ENCODE measurements at regions not wholly inside any gene's neighbourhood (a gene's known extent, or its start where the extent isn't known, plus 50 kb on each side); places are given as distances from the start of the nearest gene placed in this dataset.

DNA sequence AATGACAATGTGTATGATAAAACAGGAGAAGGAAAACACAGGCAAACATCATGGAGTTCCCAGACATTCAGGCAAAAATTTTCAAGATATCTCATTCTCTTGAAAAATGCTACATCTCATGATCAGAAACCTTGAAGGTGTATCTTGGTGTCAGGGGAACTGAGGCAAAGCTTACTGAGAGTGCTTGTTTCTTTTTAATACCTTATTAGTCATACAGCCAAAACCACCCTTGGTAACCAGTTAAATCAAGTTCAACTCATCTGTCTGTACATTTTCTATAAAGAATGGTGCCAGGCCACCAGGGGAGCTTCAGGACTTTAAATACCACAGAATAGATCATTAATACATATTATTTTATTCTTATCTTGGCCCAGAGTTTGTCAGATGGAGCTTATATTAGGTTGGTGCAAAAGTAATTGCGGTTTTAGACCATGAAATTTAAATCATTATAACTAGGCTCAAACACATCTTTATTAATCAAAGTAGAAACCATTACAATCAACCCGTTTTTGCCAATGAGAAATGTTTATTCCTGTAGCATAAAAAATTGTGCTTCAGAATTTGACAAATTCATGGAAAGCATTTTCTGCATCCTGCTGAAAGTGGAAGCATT, 1036.0 kb downstream of the AMY1C start:
- TF ChIP-seq, protein P1, sequence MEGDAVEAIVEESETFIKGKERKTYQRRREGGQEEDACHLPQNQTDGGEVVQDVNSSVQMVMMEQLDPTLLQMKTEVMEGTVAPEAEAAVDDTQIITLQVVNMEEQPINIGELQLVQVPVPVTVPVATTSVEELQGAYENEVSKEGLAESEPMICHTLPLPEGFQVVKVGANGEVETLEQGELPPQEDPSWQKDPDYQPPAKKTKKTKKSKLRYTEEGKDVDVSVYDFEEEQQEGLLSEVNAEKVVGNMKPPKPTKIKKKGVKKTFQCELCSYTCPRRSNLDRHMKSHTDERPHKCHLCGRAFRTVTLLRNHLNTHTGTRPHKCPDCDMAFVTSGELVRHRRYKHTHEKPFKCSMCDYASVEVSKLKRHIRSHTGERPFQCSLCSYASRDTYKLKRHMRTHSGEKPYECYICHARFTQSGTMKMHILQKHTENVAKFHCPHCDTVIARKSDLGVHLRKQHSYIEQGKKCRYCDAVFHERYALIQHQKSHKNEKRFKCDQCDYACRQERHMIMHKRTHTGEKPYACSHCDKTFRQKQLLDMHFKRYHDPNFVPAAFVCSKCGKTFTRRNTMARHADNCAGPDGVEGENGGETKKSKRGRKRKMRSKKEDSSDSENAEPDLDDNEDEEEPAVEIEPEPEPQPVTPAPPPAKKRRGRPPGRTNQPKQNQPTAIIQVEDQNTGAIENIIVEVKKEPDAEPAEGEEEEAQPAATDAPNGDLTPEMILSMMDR (IDR thresholded peaks at IDR 0.05; ENCODE audit: borderline replicate concordance, control extremely low read depth, extremely low read depth, insufficient read depth, missing control alignments) = no peak
- DNase-seq (ENCODE audit: low spot score) = no peak
- in situ Hi-C loops (cut with MboI; ENCODE audit: low sequenced_read_pairs, unreplicated experiment) = loop anchor here (25.0 kb wide), 1 partner anchor 1002 kb away; no protein-coding TSS in a partner anchor

DNA sequence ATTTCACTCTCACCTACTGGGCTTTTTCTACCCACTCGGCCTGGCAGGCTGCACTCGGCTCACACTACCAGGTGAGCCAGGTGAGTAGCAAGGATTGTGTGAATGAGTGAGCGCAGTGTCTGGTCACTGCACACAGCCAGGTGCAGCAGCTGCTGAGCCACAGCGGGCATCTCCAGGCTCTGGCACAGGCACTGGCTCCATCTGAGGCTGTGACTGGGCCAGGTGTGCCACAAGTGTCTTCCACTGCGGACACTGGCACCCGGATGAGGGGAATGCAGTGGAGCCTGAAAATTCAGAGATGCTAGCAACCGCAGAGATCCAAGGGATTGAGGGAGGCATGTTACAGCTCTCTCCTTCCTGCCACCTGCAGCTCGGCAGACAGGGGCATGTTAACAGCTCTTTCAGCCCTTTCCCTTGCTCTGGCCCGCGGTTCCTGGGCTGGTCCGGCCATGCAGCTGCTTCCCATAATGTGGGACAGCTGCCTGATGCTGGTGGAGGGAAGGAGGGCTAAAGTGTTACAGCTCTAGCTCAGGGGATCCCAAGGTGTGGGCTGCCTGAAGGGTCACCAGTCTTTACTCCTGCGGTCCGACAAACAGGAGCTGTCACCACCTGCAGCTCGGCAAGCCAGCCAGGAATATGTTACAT, 1038.3 kb downstream of the AMY1C start:
- TF ChIP-seq, protein P1 (IDR thresholded peaks at IDR 0.05; ENCODE audit: borderline replicate concordance, control extremely low read depth, extremely low read depth, insufficient read depth, missing control alignments) = no peak
- no peak for DNase-seq (ENCODE audit: low spot score)
- in situ Hi-C loops (cut with MboI; ENCODE audit: low sequenced_read_pairs, unreplicated experiment) = loop anchor here (25.0 kb wide), 1 partner anchor 999 kb away; no protein-coding TSS in a partner anchor

DNA sequence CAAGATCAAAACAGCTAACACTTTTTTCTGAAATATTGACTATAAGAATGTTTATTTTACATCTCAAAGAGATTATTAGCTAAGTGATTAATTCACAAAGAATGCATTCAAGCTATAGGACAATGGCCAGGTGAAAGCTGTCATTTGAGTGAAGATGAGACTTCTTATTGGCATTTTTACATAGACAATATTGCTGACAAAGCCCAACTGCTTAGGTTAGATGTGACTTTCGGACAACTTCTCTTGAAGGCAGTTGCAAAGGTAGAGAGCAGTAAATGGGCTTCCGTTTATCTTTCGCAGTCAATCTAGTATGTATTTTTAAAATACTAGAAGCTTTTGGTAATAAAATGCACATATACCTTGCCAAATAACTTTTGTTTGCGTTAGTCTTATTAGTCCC, 1041.3 kb downstream of the AMY1C start:
- in situ Hi-C loops (cut with MboI; ENCODE audit: low sequenced_read_pairs, unreplicated experiment) = loop anchor here (25.0 kb wide), 1 partner anchor 996 kb away; no protein-coding TSS in a partner anchor
- DNase-seq (ENCODE audit: low spot score) = no peak
- TF ChIP-seq, protein P1 (IDR thresholded peaks at IDR 0.05; ENCODE audit: borderline replicate concordance, control extremely low read depth, extremely low read depth, insufficient read depth, missing control alignments) = no peak

DNA sequence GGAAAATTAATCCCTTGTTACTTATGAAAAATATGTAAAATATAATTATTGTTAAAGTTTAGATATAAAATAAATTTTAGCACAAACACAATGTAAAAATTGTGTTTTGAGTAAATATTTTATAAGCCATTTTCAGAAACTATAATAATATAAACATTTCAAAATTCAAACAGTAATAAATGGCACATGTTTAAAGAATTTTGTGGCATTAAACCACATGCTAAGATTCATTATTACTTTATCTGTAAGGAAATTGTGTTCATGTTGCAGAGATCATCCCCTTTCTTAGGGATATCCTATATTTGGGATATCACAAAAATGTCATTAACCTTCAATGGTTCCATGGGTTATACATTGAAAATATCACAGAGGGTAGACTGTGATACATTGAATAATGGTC, 1044.3 kb downstream of the AMY1C start:
- TF ChIP-seq, protein P1 (IDR thresholded peaks at IDR 0.05; ENCODE audit: borderline replicate concordance, control extremely low read depth, extremely low read depth, insufficient read depth, missing control alignments) = no peak
- no peak for DNase-seq (ENCODE audit: low spot score)
- in situ Hi-C loops (cut with MboI; ENCODE audit: low sequenced_read_pairs, unreplicated experiment) = loop anchor here (25.0 kb wide), 1 partner anchor 993 kb away; no protein-coding TSS in a partner anchor

DNA sequence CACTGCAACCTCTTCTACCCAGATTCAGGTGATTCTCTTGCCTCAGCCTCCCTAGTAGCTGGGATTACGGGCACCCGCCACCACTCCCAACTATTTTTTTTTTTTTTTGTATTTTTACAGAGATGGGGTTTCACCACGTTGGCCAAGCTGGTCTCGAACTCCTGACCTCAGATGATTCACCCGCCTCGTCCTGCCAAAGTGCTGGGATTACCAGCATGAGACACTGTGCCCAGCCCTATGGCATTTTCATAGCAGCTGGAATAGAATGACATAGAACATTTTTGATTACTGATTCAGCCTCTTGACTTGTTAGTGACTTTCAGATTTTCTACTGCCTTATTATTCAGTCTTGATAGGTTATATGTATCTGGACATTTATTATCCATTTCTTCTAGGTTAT, 1046.2 kb downstream of the AMY1C start:
- no peak for DNase-seq (ENCODE audit: low spot score)
- in situ Hi-C loops (cut with MboI; ENCODE audit: low sequenced_read_pairs, unreplicated experiment) = loop anchor here (25.0 kb wide), 1 partner anchor 991 kb away; no protein-coding TSS in a partner anchor
- TF ChIP-seq, protein P1 (IDR thresholded peaks at IDR 0.05; ENCODE audit: borderline replicate concordance, control extremely low read depth, extremely low read depth, insufficient read depth, missing control alignments) = no peak

DNA sequence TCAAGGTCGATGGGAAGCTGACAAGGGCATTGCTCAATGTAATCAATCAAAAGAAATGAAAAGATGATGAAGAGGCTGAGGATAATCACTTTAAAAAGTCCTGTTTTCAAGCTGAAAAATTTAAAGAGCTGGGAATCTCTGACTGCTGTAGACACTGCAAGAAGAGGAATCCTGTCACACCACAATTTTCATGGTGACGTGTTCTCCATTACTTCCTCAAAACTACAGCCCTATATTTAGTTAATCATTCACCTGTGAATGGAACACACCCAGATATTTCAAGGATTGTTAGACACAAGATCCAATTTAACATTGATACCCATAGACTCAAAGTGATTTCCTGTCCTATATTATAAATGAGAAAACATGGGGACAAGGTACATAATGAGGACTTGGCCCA, 1048.3 kb downstream of the AMY1C start:
- in situ Hi-C loops (cut with MboI; ENCODE audit: low sequenced_read_pairs, unreplicated experiment) = loop anchor here (25.0 kb wide), 1 partner anchor 989 kb away; no protein-coding TSS in a partner anchor
- TF ChIP-seq, protein P1 (IDR thresholded peaks at IDR 0.05; ENCODE audit: borderline replicate concordance, control extremely low read depth, extremely low read depth, insufficient read depth, missing control alignments) = no peak

More for the DNA sequence above, 1048.3 kb downstream of the AMY1C start:
- no peak for DNase-seq (ENCODE audit: low spot score)

Measured in GM13976 (cell line).